ENCODE measurements at regions not wholly inside any gene's neighbourhood (a gene's known extent, or its start where the extent isn't known, plus 50 kb on each side); places are given as distances from the start of the nearest gene placed in this dataset.

DNA sequence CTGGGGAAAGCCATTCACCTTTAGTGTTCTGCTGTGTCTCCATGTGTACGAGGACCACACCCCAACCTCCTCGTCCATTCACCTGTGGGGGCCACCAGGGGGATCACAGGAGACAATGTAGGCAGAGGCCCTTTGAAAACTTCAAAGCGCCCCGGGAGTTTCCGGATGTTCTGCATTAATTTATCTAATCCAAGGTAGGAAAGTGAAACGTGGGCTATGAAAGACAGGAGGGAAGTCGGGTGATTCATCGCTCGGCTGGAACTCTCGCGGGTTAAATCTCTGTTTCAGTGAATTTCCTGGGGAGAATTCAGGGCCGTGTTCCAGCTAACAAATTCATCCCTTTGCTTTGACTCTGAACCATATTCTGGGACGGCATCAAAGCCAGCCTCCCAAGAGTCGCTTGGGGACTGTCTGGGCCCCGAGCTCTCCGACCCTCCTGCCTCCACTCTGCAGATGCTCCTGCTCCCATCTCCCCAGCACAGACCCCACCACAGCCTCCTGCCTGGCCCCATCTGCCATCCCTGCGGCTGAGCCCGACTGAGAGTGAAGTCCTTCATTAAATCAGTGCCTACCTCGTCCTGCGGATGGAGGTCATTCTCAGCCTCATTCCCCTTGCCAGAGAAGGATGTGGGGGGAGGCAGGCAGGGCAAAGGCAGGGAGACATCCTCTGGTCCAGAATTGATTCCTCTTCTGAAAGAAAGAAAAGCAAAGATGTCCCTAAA, 114.1 kb upstream of the CARD11 start:
- TF ChIP-seq, protein P1, sequence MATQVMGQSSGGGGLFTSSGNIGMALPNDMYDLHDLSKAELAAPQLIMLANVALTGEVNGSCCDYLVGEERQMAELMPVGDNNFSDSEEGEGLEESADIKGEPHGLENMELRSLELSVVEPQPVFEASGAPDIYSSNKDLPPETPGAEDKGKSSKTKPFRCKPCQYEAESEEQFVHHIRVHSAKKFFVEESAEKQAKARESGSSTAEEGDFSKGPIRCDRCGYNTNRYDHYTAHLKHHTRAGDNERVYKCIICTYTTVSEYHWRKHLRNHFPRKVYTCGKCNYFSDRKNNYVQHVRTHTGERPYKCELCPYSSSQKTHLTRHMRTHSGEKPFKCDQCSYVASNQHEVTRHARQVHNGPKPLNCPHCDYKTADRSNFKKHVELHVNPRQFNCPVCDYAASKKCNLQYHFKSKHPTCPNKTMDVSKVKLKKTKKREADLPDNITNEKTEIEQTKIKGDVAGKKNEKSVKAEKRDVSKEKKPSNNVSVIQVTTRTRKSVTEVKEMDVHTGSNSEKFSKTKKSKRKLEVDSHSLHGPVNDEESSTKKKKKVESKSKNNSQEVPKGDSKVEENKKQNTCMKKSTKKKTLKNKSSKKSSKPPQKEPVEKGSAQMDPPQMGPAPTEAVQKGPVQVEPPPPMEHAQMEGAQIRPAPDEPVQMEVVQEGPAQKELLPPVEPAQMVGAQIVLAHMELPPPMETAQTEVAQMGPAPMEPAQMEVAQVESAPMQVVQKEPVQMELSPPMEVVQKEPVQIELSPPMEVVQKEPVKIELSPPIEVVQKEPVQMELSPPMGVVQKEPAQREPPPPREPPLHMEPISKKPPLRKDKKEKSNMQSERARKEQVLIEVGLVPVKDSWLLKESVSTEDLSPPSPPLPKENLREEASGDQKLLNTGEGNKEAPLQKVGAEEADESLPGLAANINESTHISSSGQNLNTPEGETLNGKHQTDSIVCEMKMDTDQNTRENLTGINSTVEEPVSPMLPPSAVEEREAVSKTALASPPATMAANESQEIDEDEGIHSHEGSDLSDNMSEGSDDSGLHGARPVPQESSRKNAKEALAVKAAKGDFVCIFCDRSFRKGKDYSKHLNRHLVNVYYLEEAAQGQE (IDR thresholded peaks at IDR 0.05; ENCODE audit: low read depth): no peak
- TF ChIP-seq EP300 (IDR thresholded peaks at IDR 0.05; ENCODE audit: borderline replicate concordance) (no peak), RAD21 (IDR thresholded peaks at IDR 0.05; ENCODE audit: low read depth) (no peak), CEBPB (IDR thresholded peaks at IDR 0.05) (no peak), YY1 (IDR thresholded peaks at IDR 0.05; ENCODE audit: low read depth) (no peak), EGR1 (IDR thresholded peaks at IDR 0.05) (no peak), TAF1 (IDR thresholded peaks at IDR 0.05; ENCODE audit: low read depth) (no peak)
- TF ChIP-seq, protein P2, sequence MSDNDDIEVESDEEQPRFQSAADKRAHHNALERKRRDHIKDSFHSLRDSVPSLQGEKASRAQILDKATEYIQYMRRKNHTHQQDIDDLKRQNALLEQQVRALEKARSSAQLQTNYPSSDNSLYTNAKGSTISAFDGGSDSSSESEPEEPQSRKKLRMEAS (IDR thresholded peaks at IDR 0.05): no peak
